ENCODE measurements at regions not wholly inside any gene's neighbourhood (a gene's known extent, or its start where the extent isn't known, plus 50 kb on each side); places are given as distances from the start of the nearest gene placed in this dataset.
A peak's percentile ranks its signal among the peaks of the same experiment; 100 is the strongest.

- no peak for DNase-seq (ENCODE audit: low spot score)
These were observed 59.6 kb downstream of the OLIG3 start for GRCh38 chr6:137434640-137435039.

- DNase-seq (ENCODE audit: low spot score), result no peak
These were observed 62.1 kb downstream of the OLIG3 start for GRCh38 chr6:137432054-137432611.

GRCh38 chr6:137430954-137431353, 63.2 kb downstream of the OLIG3 start:
- no peak for DNase-seq (ENCODE audit: low spot score)

GRCh38 chr6:137427656-137428290, 66.4 kb downstream of the OLIG3 start:
- DNase-seq (ENCODE audit: low spot score), result no peak

GRCh38 chr6:137426007-137426689, 68.0 kb downstream of the OLIG3 start:
- no peak for DNase-seq (ENCODE audit: low spot score)

GRCh38 chr6:137424251-137424650, 69.9 kb downstream of the OLIG3 start:
- no peak for DNase-seq (ENCODE audit: low spot score)

GRCh38 chr6:137423451-137424168, 70.6 kb downstream of the OLIG3 start:
- DNase-seq (ENCODE audit: low spot score), result no peak

GRCh38 chr6:137417396-137417795, 76.8 kb downstream of the OLIG3 start:
- no peak for DNase-seq (ENCODE audit: low spot score)

- no peak for DNase-seq (ENCODE audit: low spot score)
These were observed 77.7 kb downstream of the OLIG3 start for GRCh38 chr6:137416376-137417109.

- DNase-seq (ENCODE audit: low spot score), result no peak
These were observed 78.4 kb downstream of the OLIG3 start for GRCh38 chr6:137415834-137416190.

GRCh38 chr6:137415127-137415833, 78.9 kb downstream of the OLIG3 start:
- DNase-seq (ENCODE audit: low spot score), result peak; percentile 50

- DNase-seq (ENCODE audit: low spot score), result peak; percentile 11
These were observed 79.6 kb downstream of the OLIG3 start for GRCh38 chr6:137414599-137414998.

GRCh38 chr6:137413482-137413881, 80.7 kb downstream of the OLIG3 start:
- DNase-seq (ENCODE audit: low spot score), result no peak

- no peak for DNase-seq (ENCODE audit: low spot score)
These were observed 81.6 kb downstream of the OLIG3 start for GRCh38 chr6:137412562-137412961.

GRCh38 chr6:137409266-137409777, 84.9 kb downstream of the OLIG3 start:
- DNase-seq (ENCODE audit: low spot score), result no peak

GRCh38 chr6:137407816-137408215, 86.4 kb downstream of the OLIG3 start:
- DNase-seq (ENCODE audit: low spot score), result no peak

- no peak for DNase-seq (ENCODE audit: low spot score)
These were observed 88.4 kb downstream of the OLIG3 start for GRCh38 chr6:137405806-137406205.

GRCh38 chr6:137403855-137404254, 90.3 kb downstream of the OLIG3 start:
- DNase-seq (ENCODE audit: low spot score), result no peak

GRCh38 chr6:137403443-137403842, 90.8 kb downstream of the OLIG3 start:
- no peak for DNase-seq (ENCODE audit: low spot score)

GRCh38 chr6:137402143-137402680, 92.0 kb downstream of the OLIG3 start:
- no peak for DNase-seq (ENCODE audit: low spot score)

- no peak for DNase-seq (ENCODE audit: low spot score)
These were observed 93.1 kb downstream of the OLIG3 start for GRCh38 chr6:137401088-137401487.
